GM18505 (cell line): ENCODE measurements at regions not wholly inside any gene's neighbourhood (a gene's known extent, or its start where the extent isn't known, plus 50 kb on each side); places are given as distances from the start of the nearest gene placed in this dataset.

Experiments
- ATAC-seq: cut with Tn5 transposase; IDR thresholded peaks from one replicate; pipeline ENCODE4 v1.9.1; 2021; ENCODE audit not compliant: unreplicated experiment
- POLR2A ChIP-seq: IDR thresholded peaks from 4 replicates; pipeline ENCODE4 v1.6.1; 2011; ENCODE audit warnings: borderline replicate concordance; ENCODE audit not compliant: insufficient read depth, insufficient read length; ENCODE audit errors: extremely low read depth

DNA sequence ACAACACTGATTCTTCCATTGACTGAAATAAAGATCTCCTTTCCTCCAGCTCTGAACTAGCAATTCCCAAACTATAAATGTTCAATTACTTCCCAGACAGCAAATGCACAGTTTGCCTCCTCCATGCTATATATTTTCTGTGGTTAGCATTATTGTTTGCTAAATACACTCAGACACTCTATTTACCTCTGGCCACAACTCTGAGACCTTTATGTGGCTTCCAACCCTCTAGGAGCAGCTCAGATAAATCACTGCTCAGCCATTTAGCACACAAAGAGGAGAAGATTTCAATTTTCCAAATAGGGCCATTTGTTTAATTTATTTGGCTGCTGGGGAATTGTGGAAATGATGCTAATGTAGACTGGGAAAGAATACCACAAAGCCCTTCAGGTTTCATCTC, 202.0 kb downstream of the SPTSSA start:
- no peak for ATAC-seq

DNA sequence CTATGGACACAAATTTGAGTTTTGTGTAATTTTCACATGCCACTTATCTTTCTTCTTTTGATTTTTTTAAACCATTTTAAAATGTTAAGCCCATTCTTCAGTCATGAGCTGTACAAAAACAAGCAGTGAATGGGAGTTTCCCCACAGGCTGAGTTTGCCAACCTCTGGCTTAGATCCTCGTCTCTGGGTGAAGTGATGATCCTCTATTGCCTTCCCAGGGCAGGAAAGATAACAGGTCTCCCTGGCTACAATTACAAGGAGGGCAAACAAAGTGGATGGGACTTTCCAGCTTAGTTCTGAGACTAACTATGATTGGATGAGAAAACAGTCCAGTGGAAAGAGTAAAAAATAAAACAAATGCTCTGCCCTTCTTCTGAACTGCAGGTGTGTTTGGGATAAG, 203.7 kb downstream of the SPTSSA start:
- no peak for ATAC-seq

More for the DNA sequence above, 202.0 kb downstream of the SPTSSA start:
- no peak for TF ChIP-seq POLR2A

DNA sequence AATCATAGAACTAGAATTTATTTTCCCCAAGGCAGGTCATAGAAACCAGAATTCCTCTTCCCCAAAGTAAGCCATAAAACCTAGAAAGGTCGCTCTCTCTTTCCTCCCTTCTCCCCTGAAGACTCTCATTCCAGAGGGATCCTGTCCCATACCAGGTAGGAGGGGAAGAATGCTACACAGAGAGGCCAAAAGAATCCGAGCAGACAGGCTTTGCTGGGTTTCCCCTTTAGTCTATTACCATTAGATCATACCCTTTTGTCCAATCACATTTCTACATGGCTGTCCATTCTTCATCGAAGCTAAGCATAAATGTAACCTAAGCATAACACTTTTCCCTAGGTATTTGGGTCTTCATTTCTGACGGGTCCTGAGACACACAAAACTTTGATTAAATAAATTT, 204.5 kb downstream of the SPTSSA start:
- TF ChIP-seq POLR2A, result no peak
- ATAC-seq, result no peak

More for the DNA sequence above, 203.7 kb downstream of the SPTSSA start:
- no peak for TF ChIP-seq POLR2A

DNA sequence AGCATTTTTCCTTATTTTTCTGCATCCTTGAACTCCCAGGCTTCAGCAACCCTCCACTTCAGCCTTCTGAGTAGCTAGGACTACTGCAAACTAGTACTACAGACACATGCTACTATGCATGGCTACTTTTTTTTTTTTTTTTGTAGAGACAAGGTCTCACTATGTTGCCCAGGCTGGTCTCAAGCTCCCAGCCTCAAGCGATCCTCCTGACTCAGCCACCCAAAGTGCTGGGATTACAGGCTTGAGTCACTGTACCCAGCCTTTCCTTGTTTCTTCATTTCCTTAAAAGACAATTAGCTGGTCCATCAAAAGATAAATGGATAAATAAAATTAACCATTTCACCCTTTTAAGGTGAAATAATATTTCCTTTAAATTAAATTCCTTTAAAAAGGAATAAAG, 205.8 kb downstream of the SPTSSA start:
- TF ChIP-seq POLR2A, result no peak
- ATAC-seq, result no peak

DNA sequence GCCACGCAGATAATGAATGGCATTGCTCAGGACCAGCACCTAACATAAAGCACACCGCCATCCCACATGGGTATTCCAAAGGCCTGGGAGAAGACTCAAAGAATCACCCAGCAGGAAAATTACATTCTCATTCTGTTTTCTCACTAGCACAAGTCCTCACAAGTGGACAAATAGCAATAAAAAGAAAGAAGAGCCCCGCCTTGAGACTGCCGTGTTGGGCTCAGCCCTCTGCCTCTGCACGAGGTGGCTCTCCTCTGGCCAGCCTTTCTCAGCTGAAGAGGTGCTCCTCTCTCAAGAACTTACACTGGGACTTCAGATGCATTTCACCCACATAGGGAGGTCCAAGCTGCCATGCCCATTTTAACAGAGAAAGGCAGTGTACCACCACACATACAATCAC, 207.5 kb downstream of the SPTSSA start:
- no peak for TF ChIP-seq POLR2A
- ATAC-seq, result no peak

DNA sequence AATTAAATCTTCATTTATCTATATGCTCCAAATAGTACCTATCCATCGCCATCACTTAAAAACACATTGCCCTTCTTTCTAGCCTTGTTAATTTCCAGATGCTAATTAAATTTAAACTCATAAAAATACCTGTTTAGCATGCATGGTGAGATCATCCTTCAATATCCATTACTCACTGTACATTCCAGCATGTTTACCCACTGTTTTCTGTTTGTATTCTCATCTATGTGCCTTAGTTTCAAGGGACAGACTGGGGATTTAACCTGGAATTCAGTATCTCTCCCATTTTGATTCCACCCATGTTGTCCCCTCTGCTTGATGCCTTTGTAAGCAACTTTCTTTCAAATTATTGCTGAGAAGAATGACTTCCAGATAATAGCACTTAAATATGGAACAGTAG, 208.0 kb downstream of the SPTSSA start:
- ATAC-seq, result no peak
- TF ChIP-seq POLR2A, result no peak

DNA sequence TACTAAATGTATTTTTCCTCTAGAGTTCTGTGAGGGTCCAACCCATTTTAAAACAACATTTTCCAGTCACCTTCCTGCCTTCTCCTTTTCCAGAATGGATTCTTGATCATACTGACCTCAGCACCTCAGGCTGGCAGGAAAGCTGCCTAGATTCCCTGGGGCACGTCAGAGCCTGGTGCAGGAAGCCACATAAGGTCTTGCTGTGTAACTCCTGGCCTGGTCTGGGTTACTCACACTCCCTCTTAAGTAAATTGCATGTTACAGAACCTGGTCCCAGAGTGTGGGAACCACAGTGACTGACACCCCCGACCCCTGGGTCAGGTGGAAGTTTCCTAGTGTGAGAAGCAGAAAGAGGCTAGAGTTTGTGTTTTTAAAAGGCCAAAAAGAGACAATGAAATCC, 209.8 kb downstream of the SPTSSA start:
- no peak for ATAC-seq
- no peak for TF ChIP-seq POLR2A

DNA sequence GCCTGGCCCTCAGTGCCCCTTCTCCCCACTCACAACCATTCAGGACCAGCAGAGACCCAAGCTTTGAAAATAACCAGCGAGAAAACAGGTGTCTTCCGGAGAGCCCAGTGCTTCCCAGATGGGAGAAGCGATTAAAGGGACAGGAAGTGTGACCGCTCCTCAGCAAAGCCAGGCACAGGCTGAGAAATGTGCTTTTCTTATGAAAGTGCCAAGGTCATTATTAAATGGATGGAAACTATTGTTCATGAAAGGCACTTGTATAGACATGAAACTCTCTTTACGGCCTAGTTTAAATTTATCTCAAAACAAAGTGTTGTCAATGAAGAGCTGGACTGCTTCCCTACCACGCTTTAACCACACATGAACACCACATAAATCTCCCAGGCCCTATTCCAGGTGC, 210.4 kb downstream of the SPTSSA start:
- ATAC-seq, result no peak
- no peak for TF ChIP-seq POLR2A

DNA sequence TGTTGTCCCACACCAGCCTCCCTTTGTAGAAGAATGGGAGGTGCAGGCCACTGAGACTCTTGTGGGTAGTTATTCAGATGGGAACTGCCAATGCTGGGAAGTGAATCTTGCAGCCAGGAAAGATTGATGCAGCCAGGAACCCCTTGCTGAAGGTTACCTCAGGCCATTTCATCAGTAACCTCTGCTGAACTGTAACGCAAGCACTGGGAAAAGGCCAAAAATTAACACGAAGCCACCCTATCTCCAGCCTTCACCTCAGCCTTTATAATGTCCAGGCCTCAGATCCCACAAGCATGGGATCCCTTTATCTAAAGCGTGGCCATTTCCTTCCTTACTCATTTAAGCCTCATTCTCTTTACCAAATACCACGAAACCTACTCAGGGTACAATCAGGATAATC, 211.1 kb downstream of the SPTSSA start:
- no peak for ATAC-seq
- no peak for TF ChIP-seq POLR2A

DNA sequence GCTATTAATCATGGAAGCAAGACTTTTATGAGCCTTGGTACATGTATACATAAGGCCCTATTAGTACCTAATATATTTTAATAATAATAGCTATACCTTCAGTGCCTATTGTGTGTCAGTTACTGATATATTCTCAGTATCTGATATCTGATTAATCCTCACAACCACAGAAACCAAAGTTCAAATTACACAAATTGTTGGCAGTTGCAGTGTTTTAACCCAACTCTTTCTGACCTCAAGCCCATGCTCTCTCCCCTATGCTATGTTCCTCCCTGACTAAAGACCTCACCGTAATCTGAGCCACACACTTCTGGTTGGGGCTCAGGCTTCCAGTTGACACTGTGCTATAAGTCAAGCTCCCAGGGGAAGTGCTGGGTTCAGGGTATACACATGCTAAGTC, 214.4 kb downstream of the SPTSSA start:
- no peak for ATAC-seq

DNA sequence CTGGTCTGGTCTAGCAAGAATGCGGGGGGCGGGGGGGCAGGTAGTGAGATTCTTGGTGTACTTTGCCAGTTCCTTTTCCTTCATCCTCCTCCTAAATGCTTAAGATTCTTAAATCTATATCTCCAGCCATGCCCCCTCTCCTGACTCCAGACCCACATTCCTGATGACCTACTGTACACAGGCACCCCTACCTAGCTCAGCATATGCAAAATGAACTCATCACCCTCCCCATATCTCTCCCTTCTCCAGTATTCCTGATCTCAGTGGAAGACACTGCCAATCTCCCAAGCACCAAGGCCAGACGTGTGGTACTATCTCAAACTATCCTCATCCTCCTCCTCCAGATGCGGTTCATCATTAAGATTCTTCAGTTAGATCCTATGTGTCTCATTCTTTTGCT, 215.8 kb downstream of the SPTSSA start:
- ATAC-seq, result no peak
- TF ChIP-seq POLR2A, result no peak

More for the DNA sequence above, 214.4 kb downstream of the SPTSSA start:
- no peak for TF ChIP-seq POLR2A

DNA sequence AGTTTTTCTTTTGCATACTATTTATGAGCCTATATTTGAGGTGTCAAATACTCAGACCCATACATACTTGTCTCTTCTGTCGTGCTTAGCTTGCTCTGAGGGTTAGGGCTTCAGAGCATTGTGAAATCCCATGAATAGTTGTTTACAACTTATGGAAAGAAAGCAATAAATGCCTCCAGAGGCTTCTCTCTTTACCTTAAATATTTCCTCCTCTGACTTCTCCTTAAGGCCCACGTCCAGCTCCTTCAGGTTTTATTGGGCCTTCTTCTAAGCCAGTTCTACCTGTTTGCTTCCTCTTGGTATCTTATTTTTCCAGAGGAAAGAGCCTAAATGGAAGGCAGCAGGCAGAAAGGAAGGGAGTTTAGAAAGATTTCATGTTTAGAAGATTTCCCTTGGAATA, 218.6 kb downstream of the SPTSSA start:
- ATAC-seq, result no peak
- TF ChIP-seq POLR2A, result no peak

DNA sequence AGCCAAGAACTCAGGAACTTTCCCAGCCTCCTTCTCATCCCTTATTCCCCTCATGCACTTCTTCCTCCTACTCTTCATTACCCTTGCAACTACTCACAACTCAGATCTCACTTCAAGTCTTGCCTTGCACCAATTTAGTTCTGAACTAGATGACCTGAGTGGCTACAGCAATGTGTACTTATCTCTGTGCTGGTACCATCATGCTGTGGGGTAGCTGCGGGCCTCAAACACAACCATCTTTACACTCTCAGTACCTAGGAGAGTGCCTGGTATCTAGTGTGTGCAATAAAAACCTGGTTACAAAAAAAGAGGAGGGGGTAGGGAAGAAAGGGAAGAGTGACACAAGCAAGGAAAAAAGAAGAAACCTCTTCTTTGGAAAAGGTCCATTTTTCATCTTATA, 219.0 kb downstream of the SPTSSA start:
- ATAC-seq, result no peak
- TF ChIP-seq POLR2A, result no peak

DNA sequence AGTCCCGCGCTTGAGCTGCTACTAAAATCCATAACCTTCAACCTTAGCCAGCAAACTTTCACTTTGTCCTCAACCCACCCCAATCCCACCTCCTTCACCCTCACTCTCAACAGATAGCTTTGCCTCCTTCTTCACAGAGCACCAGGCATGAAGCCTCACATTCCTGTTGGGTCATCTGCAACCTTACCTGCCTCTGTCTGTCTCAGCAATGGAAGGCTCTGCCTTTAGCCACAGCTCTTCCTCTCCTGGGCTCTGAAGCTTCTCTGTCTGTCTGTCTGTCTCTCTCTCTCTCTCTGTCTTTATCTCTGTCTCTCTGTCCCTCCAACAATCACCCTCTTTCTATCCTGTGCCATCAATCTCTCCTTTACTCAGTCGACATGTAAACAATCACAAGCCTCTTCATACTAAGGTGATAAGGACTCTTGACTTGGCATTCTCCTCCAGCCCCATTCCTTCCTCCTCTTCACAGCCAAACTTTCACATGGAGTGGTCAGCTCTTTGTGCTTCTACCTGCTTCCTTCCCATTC, 220.8 kb downstream of the SPTSSA start:
- no peak for ATAC-seq
- no peak for TF ChIP-seq POLR2A

DNA sequence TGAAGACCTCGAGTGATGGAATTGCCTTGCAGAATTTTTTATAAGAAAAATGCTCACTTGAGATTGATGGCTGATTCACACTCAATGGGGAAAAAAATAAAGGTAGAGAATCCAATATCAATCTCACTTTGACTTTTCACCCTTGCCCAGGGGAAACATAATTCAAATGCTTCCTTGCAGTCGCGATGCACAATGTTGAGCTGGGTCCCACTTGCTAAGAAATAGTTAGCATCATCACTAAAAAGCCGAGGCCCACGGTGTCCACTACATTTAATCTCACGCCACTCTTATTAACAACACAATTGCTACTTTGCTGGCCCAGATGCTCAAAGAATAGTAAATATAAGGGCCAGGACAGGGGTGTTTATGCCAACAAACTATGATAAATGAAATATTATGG, 223.4 kb downstream of the SPTSSA start:
- no peak for ATAC-seq
- TF ChIP-seq POLR2A, result no peak
